ENCODE measurements at regions not wholly inside any gene's neighbourhood (a gene's known extent, or its start where the extent isn't known, plus 50 kb on each side); places are given as distances from the start of the nearest gene placed in this dataset.
"Not testable (repeated sequence)": the region's sequence is repeated elsewhere in the genome, so short reads cannot be mapped to it uniquely, and the experiment has no call there.

- DNase-seq: peak; percentile 71
Measured at GRCh38 chr5:36739751-36740221, 133.4 kb downstream of the SLC1A3 start.

GRCh38 chr5:36740259-36740898 lies 134.0 kb downstream of the SLC1A3 start:
- no peak for DNase-seq

- no peak for DNase-seq
Measured at GRCh38 chr5:36741128-36741527, 134.7 kb downstream of the SLC1A3 start.

GRCh38 chr5:36743891-36744772 lies 132.4 kb upstream of the NIPBL start:
- no peak for DNase-seq

DNA sequence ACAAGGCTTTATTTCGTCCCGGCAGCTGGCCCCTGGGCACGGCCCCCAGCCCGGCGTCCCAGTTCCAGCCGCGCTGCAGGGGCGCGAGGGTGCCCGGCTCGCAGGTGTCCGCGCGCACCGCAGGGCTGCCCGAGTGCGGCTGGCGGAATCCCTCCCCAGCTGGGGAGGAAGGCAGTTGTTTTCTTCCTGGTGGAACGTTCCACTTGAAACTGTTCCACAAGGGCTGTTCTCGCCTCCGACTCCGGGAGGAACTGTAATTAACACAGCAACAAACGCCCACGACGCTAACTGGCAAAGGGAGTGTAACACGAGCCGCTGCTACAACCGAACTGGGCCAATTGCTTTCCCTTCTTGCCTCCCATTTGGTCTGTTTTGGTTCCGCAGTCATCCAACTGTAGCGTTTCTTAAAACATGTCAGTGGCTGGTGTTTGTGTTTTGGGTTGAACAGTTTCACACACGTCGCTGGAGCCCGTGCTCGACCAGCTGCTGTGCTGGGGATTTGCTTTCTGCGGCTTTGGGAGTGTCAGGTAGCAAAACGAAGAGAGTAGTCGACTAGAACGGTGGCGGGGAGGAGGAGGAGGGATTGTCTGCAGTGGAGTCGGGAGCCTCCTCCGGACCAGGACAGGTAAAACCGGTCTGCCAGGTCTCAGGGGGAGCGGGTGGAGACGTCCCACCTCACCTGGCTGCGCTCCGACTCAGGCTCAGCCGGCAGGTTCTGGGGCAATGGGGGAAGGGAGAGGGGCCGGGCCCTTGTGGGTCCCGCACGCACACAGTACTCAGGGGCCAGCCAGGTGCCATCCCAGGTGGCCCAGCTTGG lies 131.6 kb upstream of the NIPBL start:
- peak; percentile 40 for DNase-seq

GRCh38 chr5:36747794-36748193 lies 128.8 kb upstream of the NIPBL start:
- not testable (repeated sequence) for DNase-seq

DNA sequence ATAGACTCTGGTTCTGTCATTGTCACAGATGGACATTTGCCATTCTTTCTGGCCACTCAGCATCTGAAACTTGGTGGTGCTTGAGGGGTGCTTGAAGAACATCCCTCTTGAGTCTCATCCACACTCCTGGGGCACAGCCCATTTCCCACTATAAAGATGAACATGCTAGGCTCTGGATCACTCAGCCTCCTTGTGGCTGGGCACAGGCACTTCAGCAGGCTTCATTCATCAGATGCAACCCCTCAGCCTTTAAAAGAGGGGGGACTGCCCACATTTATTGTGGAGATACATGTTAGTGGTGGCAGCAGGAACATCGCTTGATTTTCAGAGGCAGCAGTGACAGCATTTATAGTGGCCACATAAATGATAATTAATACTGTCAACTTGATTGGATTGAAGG lies 124.7 kb upstream of the NIPBL start:
- no peak for DNase-seq

DNA sequence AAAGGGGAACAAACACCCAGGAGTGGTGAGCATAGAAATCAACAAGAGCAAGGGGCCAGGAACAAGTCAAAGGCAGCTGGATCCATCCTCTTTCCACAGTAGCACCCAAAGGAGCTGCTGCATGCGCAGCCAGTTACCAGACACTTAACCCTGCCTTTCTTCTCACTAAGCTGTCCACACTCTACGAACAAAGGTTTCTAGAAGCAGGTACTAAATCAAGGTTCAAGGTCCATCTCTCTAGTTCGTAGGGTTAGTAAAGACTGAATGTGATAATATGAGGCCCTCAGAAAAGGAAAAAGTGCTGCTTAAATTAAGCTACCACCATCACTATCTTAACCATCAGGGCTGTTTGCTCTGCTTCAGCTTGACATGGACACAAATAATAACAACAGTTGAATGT lies 121.2 kb upstream of the NIPBL start:
- no peak for DNase-seq

DNA sequence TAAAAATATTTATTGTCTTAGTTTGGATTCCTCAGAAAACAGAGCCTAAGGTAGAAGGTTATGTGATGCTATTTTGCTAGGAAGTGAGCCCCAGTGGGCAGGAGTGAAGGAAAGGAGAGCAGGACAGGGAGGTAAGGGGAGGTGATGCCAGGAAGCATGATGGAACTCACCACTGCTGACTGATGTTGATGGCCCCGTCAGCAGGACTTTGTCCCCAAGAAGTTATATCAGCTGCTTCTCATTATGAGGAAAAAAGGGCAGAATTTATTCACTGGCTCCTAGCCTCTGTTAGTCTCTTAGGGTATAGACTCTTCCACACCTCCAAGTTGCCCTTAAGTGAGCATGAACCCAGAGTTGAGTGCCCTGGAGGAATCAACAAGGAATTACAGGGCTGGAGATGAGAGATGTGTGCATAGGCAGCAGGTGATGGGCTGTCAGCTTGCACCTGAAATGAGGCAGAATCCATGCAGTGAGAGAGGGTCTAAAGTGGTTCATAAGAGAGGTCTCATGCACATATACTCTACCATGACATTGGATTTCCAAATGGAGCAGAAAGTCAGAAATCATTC lies 120.6 kb upstream of the NIPBL start:
- no peak for DNase-seq

GRCh38 chr5:36756848-36757247 lies 119.7 kb upstream of the NIPBL start:
- DNase-seq: no peak

GRCh38 chr5:36759117-36759516 lies 117.5 kb upstream of the NIPBL start:
- no peak for DNase-seq

GRCh38 chr5:36763454-36763853 lies 113.1 kb upstream of the NIPBL start:
- DNase-seq: no peak

- DNase-seq: no peak
Measured at GRCh38 chr5:36765876-36766275, 110.7 kb upstream of the NIPBL start.

DNA sequence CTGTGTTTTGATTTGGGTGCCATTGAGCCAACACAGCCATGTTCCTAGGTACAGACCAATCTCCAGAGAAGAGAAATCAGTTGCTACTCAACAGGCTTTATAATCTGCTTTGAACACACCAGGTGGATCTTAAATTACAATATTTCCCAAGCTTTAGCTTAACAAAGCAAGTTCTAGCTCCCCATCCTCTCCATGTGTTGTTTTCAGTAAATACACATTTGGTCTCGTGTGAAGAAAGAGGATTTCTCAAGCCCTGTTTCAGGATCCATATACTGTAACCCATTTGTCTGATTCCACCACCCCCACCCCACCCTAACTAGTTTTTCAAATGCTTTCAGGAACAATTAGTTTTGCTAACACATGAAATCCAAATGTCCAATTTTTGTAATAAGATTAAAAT lies 109.6 kb upstream of the NIPBL start:
- no peak for DNase-seq

GRCh38 chr5:36768450-36768849 lies 108.1 kb upstream of the NIPBL start:
- DNase-seq: no peak

- DNase-seq: no peak
Measured at GRCh38 chr5:36769129-36769770, 107.3 kb upstream of the NIPBL start.

- DNase-seq: no peak
Measured at GRCh38 chr5:36770125-36770524, 106.4 kb upstream of the NIPBL start.

GRCh38 chr5:36772276-36773140 lies 104.1 kb upstream of the NIPBL start:
- no peak for DNase-seq

- DNase-seq: no peak
Measured at GRCh38 chr5:36777105-36777757, 99.3 kb upstream of the NIPBL start.

- no peak for DNase-seq
Measured at GRCh38 chr5:36778336-36778735, 98.2 kb upstream of the NIPBL start.

DNA sequence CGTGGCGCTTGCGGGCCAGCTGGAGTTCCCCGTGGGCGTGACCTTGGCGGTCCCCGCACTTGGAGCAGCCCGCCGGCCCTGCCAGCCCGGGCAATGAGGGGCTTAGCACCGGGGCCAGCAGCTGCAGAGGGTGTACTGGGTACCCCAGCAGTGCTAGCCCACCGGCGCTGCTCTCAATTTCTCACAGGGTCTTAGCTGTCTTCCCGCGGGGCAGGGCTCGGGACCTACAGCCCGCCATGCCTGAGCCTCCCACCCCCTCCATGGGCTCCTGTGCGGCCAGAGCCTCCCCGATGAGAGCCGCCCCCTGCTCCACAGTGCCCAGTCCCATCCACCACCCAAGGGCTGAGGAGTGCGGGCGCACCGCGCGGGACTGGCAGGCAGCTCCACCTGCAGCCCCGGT lies 94.0 kb upstream of the NIPBL start:
- not testable (repeated sequence) for DNase-seq
